HG03139 (cell line): ENCODE measurements at regions not wholly inside any gene's neighbourhood (a gene's known extent, or its start where the extent isn't known, plus 50 kb on each side); places are given as distances from the start of the nearest gene placed in this dataset.

ENCODE experiments used
- ATAC-seq: cut with Tn5 transposase; IDR thresholded peaks from one replicate; pipeline ENCODE4 v1.9.1; 2021; ENCODE audit not compliant: unreplicated experiment

DNA sequence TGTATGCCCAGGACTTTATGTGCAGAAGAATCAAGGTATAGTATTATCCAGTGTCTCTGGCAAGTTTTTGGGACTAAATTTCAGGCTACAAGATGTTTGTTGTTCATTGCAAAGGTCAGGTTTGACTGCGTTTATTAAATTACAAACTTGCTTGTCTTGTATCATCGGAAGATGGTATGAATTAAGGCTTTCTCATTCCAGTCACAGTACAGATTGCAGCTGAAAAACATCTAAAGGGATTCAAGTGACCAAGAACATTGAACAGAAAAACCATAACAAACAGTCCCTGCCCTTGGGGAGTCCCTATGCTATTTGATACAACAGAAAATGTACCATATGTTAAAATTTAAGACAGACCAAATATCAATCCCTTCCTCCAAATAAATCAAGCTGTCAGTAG lies 244.7 kb upstream of the TNC start:
- no peak for ATAC-seq

GRCh38 chr9:115364991-115365390 lies 247.0 kb upstream of the TNC start:
- ATAC-seq: no peak

GRCh38 chr9:115367321-115367720 lies 249.4 kb upstream of the TNC start:
- ATAC-seq: no peak

GRCh38 chr9:115367780-115368525 lies 250.0 kb upstream of the TNC start:
- no peak for ATAC-seq

DNA sequence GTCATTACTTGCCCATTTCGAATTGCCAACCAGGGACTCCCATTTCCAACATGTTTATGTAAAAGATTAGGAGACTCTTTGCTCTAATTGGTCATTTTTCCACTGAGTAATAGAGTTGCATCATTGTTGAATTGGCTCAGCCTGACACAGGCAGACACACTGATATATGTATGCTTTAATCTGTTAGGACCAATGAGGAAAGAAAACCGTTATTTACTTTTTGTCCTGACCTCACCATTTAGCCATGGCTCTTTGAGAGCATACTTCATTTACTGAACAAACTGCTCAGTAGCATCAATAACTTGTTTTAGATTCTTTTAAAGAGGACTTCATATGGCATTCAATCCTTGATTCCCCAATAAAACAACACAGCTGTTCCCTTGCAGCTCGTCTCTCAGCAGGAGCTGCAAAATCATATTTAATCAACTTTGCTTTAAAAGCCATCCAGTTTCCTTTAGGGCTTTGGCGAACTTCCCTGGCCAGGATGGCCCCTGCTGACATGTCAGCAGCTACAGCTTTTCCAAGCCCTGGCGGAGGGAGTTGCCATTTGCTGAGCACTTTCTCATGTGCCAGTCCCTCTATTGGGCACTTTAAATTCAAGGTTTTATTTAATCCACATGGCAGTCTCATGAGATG lies 251.5 kb upstream of the TNC start:
- ATAC-seq: no peak

- ATAC-seq: peak; percentile 94
Measured at GRCh38 chr9:115373000-115373709, 255.2 kb upstream of the TNC start.

- no peak for ATAC-seq
Measured at GRCh38 chr9:115373710-115374045, 255.7 kb upstream of the TNC start.

- no peak for ATAC-seq
Measured at GRCh38 chr9:115374724-115375268, 256.8 kb upstream of the TNC start.

- ATAC-seq: no peak
Measured at GRCh38 chr9:115378241-115378640, 260.3 kb upstream of the TNC start.

DNA sequence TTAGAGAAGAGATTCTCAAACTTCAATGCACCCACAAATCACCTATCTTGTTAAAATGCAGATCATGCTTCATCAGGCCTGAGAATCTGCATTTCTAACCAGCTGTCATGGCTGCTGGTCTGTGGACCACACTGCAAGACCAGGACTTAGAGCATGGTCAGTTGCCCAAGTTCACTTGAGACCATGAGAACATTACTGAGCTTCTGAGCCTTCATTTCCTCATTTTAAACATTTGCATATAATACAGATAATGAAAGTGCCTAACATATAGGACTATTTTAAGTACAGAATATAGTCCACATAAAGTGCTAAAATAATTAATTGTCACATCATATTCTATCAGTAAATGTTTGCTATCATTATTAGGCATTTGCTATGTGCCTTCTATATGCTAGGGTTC lies 260.8 kb upstream of the TNC start:
- ATAC-seq: no peak

DNA sequence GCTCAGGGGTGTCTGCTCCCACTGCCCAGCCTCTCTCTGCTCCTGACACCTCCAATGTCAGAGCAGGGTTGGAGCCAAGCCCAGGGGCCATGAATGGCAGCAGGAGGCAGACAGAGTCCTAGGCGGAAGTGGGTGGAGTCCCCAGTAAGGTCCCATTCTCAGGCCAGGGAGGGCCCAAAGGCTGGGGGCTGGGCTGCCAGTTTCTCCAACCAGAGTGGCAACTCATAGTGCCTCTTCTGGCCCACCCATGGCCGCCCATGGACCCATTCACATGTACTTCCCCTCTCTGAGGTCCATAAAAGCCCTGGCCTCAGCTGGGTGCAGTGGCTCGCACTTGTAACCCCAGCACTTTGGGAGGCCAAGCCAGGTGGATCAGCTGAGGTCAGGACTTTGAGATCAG lies 261.8 kb upstream of the TNC start:
- no peak for ATAC-seq

GRCh38 chr9:115382865-115383264 lies 264.9 kb upstream of the TNC start:
- ATAC-seq: no peak

DNA sequence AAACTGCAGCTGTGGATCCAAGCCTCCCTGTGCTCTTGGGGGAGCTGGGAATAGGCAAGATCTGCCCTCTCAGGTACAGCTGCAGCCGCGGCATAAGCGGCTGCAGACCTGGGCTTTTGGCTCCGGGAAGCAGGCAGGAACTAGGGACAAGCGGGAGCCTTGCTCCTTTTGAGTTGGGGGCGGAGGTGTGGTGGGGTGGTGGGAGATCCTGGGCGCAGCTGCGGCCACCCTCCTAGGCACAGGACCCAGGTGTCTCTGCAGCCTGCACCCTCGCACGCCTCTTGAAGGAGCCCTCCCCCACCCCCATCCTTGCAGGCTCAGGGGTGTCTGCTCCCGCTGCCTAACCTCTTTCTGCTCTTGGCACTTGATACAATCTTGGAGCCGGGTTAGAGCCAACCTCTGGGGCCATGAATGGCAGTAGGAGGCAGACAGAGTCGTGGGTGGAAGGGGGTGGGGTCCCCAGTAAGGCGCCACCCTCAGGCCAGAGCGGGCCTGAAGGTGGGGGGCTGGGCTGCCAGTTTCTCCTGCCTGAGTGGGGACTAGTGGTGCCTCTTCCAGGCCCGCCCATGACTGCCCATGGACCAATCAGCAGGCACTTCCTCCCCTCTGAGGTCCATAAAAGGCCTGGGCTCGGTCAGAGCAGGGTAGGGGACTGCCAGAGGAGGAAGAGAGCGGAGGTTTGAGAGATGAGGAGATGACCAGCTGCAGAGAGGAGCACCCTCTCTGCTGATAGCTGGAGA lies 267.6 kb upstream of the TNC start:
- ATAC-seq: no peak

DNA sequence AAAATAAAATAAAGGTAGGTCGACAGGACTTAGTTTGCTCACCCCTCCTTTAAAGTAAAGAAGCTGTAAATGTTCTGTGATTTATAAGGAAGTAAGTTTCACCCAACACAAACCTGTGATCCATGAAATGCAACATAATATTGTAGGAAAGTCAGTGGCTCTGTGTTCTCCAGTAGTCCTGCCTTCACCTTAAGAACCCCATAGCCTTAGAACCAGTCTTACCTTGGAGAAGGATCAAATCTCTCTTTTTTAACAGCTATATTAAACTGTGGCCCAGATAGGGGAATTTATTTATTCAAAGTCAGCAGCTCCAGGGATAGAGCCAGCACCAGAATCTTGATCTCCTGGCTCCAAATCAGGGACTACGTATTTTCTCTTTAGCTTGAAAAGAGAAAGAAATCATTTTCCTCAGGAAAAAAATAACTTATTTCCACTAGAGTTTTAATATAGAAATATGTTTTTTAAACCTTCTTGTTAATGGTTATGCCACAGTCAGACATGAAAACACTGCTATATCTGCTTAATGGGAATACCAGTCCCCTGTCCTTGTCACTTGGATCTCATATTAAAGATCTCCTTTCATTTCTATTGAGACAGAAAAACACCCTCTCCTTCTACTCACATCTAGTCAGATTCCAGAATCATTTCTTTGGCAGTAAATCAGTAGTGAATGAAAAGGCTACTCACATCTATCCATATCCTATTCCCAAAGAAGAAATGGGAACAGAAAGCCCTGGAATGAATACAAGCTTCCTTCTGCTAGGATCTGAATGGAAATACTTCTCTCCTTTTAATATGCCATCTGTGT lies 269.2 kb upstream of the TNC start:
- no peak for ATAC-seq

DNA sequence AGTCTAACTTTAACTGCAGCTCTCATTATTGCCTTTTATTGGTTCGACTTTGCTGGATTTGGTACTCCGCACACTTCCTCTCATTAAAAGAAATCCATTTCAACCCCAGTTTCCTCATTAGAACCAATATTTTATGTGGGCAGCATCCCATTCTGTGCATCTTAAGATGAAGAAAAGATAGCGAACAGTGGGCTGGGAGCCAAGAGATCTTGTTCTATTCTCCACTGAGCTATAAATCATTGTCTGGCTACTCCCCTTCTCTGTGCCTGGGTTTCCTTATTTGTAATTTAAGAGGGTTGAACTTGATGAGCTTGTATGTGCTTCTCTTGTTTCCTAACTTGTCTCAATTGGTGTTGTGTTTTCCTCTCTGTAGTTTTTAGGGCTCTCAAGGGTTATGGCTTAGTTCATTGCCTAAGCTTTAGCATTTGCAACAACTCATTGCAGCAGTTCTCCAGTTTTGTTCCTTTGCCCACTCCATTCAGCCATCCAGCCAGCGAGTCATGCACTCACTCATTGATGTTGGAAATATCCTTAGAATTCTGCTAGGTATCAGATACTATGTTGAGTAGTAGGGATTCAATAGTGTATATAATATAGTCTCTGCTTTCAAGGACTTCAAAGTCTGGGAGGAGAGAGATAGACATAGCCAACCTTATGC lies 273.3 kb upstream of the TNC start:
- no peak for ATAC-seq

- ATAC-seq: no peak
Measured at GRCh38 chr9:115393976-115394775, 276.2 kb upstream of the TNC start.

DNA sequence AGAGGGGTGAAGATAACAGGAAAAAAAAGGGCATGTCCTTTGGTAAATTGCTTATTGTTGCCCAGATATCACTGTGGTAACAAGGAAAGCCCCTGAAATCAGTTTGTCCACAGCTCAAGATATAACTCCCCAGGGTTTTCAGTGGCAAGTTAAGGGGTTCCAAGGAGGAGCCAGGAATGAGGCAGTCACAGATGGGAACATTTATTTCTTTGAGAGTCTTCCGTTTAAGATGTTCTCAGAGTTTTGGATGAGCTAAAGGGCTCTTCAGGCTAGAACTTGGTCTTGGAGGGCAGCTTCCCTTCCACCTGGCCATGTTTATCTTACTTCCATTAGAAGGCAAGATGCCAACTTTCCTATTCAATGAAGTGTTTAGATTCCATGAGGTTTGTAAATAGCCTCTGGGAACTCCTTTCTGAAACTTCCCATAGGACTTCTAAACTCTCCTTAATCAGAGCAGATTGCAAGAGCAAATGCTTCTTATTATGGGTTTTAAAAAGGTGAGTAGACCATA lies 277.6 kb upstream of the TNC start:
- ATAC-seq: no peak

- ATAC-seq: no peak
Measured at GRCh38 chr9:115396071-115396529, 278.1 kb upstream of the TNC start.
